ENCODE measurements at regions not wholly inside any gene's neighbourhood (a gene's known extent, or its start where the extent isn't known, plus 50 kb on each side); places are given as distances from the start of the nearest gene placed in this dataset.

DNA sequence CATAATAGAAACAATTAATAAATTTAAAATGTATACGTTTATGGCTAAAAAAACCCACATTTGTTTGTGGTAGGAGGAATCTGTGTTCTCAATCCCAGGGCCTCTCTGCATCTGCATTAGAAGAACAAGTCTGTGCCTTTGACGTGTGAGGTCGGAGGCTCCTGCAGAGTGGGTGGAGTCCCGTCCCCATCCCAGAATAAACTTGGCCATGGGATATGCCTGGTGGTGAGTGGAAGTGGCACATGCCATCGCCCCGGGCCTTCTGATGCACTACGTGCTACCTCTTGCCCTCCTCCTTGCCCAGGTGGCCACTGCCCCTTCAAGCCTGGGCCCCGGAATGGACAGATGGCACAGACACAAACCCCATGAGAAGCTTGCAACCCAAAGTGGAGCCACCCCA is 131.1 kb upstream of the NSMCE3 start:
- Histone ChIP-seq H3F3A (ENCODE audit: insufficient read depth) (no peaks in the 10 kb centered on the region), H3K9ac (no peak overlapping the region), H3K4me3 (no peak overlapping the region), H3K27me3 (replicated peaks; ENCODE audit: insufficient read depth) (no peaks in the 10 kb centered on the region), H3K4me1 (ENCODE audit: insufficient read depth) (no peaks in the 10 kb centered on the region), H3K27ac (no peak overlapping the region), H3K9me3 (ENCODE audit: low read depth) (no peaks in the 10 kb centered on the region), H3K79me2 (ENCODE audit: insufficient read depth) (no peaks in the 10 kb centered on the region), H3K4me2 (ENCODE audit: unreplicated experiment) (no peak overlapping the region), H3K36me3 (ENCODE audit: low read depth) (no peaks in the 10 kb centered on the region), H2AFZ (no peak overlapping the region), H3K9me2 (ENCODE audit: insufficient read depth) (no peaks in the 10 kb centered on the region), H4K20me1 (ENCODE audit: insufficient read depth) (no peaks in the 10 kb centered on the region)
- DNase-seq: no peak
- WGBS, 2 experiments (ENCODE audit: low coverage in 1 of 2, low lambda C conversion rate in 2 of 2, missing lambda C conversion rate in 2 of 2): 16 to 17% methylated on average over 8 of the region's 8 CpGs
- no peak for TF ChIP-seq EZH2 (IDR thresholded peaks at IDR 0.05; ENCODE audit: insufficient read depth, poor library complexity, severe bottlenecking)
- no peak for TF ChIP-seq EZH2phosphoT487 (IDR thresholded peaks at IDR 0.05; ENCODE audit: insufficient read depth, low read depth)
- in situ Hi-C loops (cut with MboI): no loop called here

- Histone ChIP-seq H3K36me3 (ENCODE audit: low read depth) (no peaks in the 10 kb centered on the region), H3K79me2 (ENCODE audit: insufficient read depth) (no peaks in the 10 kb centered on the region), H3K9me3 (ENCODE audit: low read depth) (no peaks in the 10 kb centered on the region), H3K9me2 (ENCODE audit: insufficient read depth) (no peaks in the 10 kb centered on the region), H4K20me1 (ENCODE audit: insufficient read depth) (no peaks in the 10 kb centered on the region), H3K4me1 (ENCODE audit: insufficient read depth) (no peaks in the 10 kb centered on the region), H3K4me3 (no peak overlapping the region), H3K27me3 (replicated peaks; ENCODE audit: insufficient read depth) (no peaks in the 10 kb centered on the region), H3K27ac (no peak overlapping the region), H3K9ac (no peak overlapping the region), H2AFZ (no peak overlapping the region), H3F3A (ENCODE audit: insufficient read depth) (no peaks in the 10 kb centered on the region), H3K4me2 (ENCODE audit: unreplicated experiment) (no peak overlapping the region)
- TF ChIP-seq EZH2phosphoT487 (IDR thresholded peaks at IDR 0.05; ENCODE audit: insufficient read depth, low read depth): no peak
- no peak for TF ChIP-seq EZH2 (IDR thresholded peaks at IDR 0.05; ENCODE audit: insufficient read depth, poor library complexity, severe bottlenecking)
- in situ Hi-C loops (cut with MboI): no loop called here
- 0% methylated on average over 1 of the region's 1 CpG for WGBS, 2 experiments (ENCODE audit: low coverage in 1 of 2, low lambda C conversion rate in 2 of 2, missing lambda C conversion rate in 2 of 2)
- DNase-seq: no peak
Observed at GRCh38 chr15:29398907-29399306, 129.3 kb upstream of the NSMCE3 start.

- Histone ChIP-seq H3K4me2 (ENCODE audit: unreplicated experiment) (no peak overlapping the region), H3K27ac (no peak overlapping the region), H3K79me2 (ENCODE audit: insufficient read depth) (no peaks in the 10 kb centered on the region), H2AFZ (no peak overlapping the region), H3K36me3 (ENCODE audit: low read depth) (no peaks in the 10 kb centered on the region), H3K4me1 (ENCODE audit: insufficient read depth) (no peaks in the 10 kb centered on the region), H3K4me3 (no peak overlapping the region), H3K9ac (no peak overlapping the region), H3K9me3 (ENCODE audit: low read depth) (no peaks in the 10 kb centered on the region), H4K20me1 (ENCODE audit: insufficient read depth) (no peaks in the 10 kb centered on the region), H3K27me3 (replicated peaks; ENCODE audit: insufficient read depth) (no peaks in the 10 kb centered on the region), H3F3A (ENCODE audit: insufficient read depth) (no peaks in the 10 kb centered on the region), H3K9me2 (ENCODE audit: insufficient read depth) (no peaks in the 10 kb centered on the region)
- 19 to 20% methylated on average over 4 of the region's 4 CpGs for WGBS, 2 experiments (ENCODE audit: low coverage in 1 of 2, low lambda C conversion rate in 2 of 2, missing lambda C conversion rate in 2 of 2)
- in situ Hi-C loops (cut with MboI): no loop called here
- no peak for DNase-seq
- TF ChIP-seq EZH2phosphoT487 (IDR thresholded peaks at IDR 0.05; ENCODE audit: insufficient read depth, low read depth) (no peak), EZH2 (IDR thresholded peaks at IDR 0.05; ENCODE audit: insufficient read depth, poor library complexity, severe bottlenecking) (no peak)
Observed at GRCh38 chr15:29396176-29396811, 126.7 kb upstream of the NSMCE3 start.

DNA sequence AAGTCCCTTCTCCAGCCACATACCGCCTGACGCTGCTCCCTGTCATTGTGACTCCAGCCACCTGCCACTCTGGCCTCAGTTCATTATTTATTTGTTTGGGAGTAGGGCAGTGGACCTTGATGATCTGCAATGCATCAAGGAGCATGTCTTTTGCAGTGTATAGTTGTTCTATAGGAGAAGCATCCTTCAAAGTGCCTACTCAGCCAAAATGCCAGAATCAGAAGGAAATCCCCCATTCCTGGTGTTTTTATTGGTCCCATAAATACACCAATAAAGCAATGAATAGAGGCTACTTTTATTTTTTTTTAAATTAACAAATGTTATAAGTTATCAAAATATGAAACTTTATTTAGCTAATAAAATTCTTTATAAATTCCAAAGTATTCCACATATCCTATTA is 123.8 kb upstream of the NSMCE3 start:
- Histone ChIP-seq H3K9me2 (ENCODE audit: insufficient read depth) (no peaks in the 10 kb centered on the region), H3K79me2 (ENCODE audit: insufficient read depth) (no peaks in the 10 kb centered on the region), H3K27ac (no peak overlapping the region), H3F3A (ENCODE audit: insufficient read depth) (no peaks in the 10 kb centered on the region), H3K4me3 (no peak overlapping the region), H3K9ac (no peak overlapping the region), H3K4me2 (ENCODE audit: unreplicated experiment) (no peak overlapping the region), H2AFZ (no peak overlapping the region), H3K4me1 (ENCODE audit: insufficient read depth) (no peaks in the 10 kb centered on the region), H3K27me3 (replicated peaks; ENCODE audit: insufficient read depth) (no peaks in the 10 kb centered on the region), H3K36me3 (ENCODE audit: low read depth) (no peaks in the 10 kb centered on the region), H3K9me3 (ENCODE audit: low read depth) (no peaks in the 10 kb centered on the region), H4K20me1 (ENCODE audit: insufficient read depth) (no peaks in the 10 kb centered on the region)
- 66 to 70% methylated on average over 2 of the region's 2 CpGs for WGBS, 2 experiments (ENCODE audit: low coverage in 1 of 2, low lambda C conversion rate in 2 of 2, missing lambda C conversion rate in 2 of 2)
- no peak for DNase-seq
- in situ Hi-C loops (cut with MboI): no loop called here
- no peak for TF ChIP-seq EZH2phosphoT487 (IDR thresholded peaks at IDR 0.05; ENCODE audit: insufficient read depth, low read depth)

- Histone ChIP-seq H4K20me1 (ENCODE audit: insufficient read depth) (no peaks in the 10 kb centered on the region), H3K9me3 (ENCODE audit: low read depth) (no peaks in the 10 kb centered on the region), H2AFZ (no peak overlapping the region), H3K4me2 (ENCODE audit: unreplicated experiment) (no peak overlapping the region), H3K27me3 (replicated peaks; ENCODE audit: insufficient read depth) (no peaks in the 10 kb centered on the region), H3K9ac (no peak overlapping the region), H3K79me2 (ENCODE audit: insufficient read depth) (no peaks in the 10 kb centered on the region), H3K4me3 (no peak overlapping the region), H3F3A (ENCODE audit: insufficient read depth) (no peaks in the 10 kb centered on the region), H3K4me1 (ENCODE audit: insufficient read depth) (no peaks in the 10 kb centered on the region), H3K9me2 (ENCODE audit: insufficient read depth) (no peaks in the 10 kb centered on the region), H3K27ac (no peak overlapping the region), H3K36me3 (ENCODE audit: low read depth) (no peaks in the 10 kb centered on the region)
- WGBS, 2 experiments (ENCODE audit: low coverage in 1 of 2, low lambda C conversion rate in 2 of 2, missing lambda C conversion rate in 2 of 2): 32 to 37% methylated on average over 7 of the region's 7 CpGs
- TF ChIP-seq EZH2 (IDR thresholded peaks at IDR 0.05; ENCODE audit: insufficient read depth, poor library complexity, severe bottlenecking) (no peak), EZH2phosphoT487 (IDR thresholded peaks at IDR 0.05; ENCODE audit: insufficient read depth, low read depth) (no peak)
- DNase-seq: no peak
- in situ Hi-C loops (cut with MboI): no loop called here
Observed at GRCh38 chr15:29392358-29392757, 122.7 kb upstream of the NSMCE3 start.
